ENCODE measurements at regions not wholly inside any gene's neighbourhood (a gene's known extent, or its start where the extent isn't known, plus 50 kb on each side); places are given as distances from the start of the nearest gene placed in this dataset.

GRCh38 chr4:164461901-164462300 is 292.0 kb upstream of the SMIM31 start:
- DNase-seq: no peak
- intact Hi-C loops (cut with DNase I): no loop called here
- no peak for ATAC-seq (ENCODE audit: poor library complexity)

DNA sequence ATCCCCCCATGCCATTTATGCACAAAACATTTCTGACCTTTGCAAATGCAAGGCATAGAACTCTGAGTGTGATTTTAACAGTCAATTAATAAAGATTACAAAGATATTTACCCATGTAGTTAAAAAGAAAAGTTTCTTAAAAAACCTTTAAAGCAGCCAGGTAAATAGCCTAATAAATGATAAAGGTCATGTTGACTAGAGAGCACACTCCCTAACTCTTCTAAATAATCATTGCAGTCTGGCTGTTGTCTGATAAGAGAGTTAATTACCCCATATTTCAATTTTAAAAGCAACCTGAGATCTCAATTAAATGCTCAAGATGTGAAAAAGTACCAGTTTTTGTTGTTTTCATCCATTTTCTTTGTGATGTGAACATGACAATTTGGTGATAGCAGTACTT is 291.5 kb upstream of the SMIM31 start:
- intact Hi-C loops (cut with DNase I): no loop called here
- no peak for DNase-seq
- ATAC-seq (ENCODE audit: poor library complexity): no peak

- no peak for DNase-seq
- no peak for ATAC-seq (ENCODE audit: poor library complexity)
- intact Hi-C loops (cut with DNase I): no loop called here
These were observed 289.6 kb upstream of the SMIM31 start for GRCh38 chr4:164464313-164464712.

- intact Hi-C loops (cut with DNase I): no loop called here
These were observed 286.4 kb upstream of the SMIM31 start for GRCh38 chr4:164467493-164467892.

GRCh38 chr4:164481306-164482091 is 272.4 kb upstream of the SMIM31 start:
- intact Hi-C loops (cut with DNase I): no loop called here

More at GRCh38 chr4:164467493-164467892, 286.4 kb upstream of the SMIM31 start:
- no peak for ATAC-seq (ENCODE audit: poor library complexity)
- no peak for DNase-seq

GRCh38 chr4:164482092-164482404 is 271.9 kb upstream of the SMIM31 start:
- DNase-seq (no peak), ATAC-seq (ENCODE audit: poor library complexity) (no peak)
- intact Hi-C loops (cut with DNase I): no loop called here

More at GRCh38 chr4:164481306-164482091, 272.4 kb upstream of the SMIM31 start:
- DNase-seq: no peak
- no peak for ATAC-seq (ENCODE audit: poor library complexity)

DNA sequence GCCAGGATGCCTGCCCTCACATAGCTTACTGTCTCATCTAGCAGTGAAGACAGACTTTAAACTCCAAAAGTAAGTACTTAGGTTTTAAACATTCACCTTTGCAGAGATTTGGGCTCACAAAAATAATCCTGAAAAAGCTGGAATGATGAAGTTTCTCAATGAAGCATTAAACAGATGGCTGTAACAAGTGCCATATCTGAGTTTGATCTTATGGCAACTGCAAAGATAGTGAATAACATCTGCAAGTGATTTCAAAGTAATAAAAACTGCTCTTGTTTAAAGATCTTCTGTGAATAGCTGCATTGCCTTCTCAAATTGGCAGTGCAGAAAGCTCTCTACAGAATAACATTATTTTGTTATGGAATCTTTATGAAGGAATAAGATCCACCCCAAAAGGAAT is 271.2 kb upstream of the SMIM31 start:
- no peak for ATAC-seq (ENCODE audit: poor library complexity)
- intact Hi-C loops (cut with DNase I): no loop called here
- DNase-seq: no peak

DNA sequence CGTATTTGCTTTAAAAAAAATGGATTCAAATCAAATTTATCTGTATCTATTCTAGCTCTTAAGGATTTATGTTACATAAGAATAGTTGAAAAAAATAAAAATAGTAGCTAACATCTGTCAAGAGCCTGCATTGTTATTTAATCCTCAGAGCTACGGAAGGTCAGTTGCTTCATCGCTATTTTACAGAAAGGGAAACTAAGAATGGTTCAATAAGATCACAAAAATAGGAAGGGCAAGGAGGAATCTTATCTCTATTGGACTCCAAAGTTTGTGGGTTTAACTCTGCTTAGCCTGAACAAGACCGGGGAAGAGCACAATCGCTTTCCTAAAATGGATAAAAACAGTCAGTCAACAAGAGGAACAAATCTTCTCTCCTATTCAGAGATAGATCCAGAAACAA is 270.2 kb upstream of the SMIM31 start:
- no peak for ATAC-seq (ENCODE audit: poor library complexity)
- intact Hi-C loops (cut with DNase I): no loop called here
- no peak for DNase-seq

DNA sequence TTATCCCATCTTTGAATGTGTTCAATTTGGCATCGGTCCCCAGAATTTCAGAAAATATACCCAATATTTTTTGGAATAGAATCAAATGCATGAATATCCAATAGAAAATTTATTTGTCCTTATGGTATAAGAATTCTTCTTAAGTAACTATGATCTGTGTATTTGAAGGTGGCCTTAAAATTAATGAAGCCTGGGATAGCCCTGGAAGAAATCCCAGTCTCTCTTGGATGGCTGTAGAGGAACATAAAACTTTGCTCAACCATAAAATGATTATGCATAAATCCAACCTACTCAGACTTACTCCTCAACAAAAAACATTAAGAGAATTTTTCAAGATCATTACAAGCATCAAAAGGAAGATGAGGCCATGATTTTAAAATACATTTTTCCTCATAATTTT is 269.4 kb upstream of the SMIM31 start:
- ATAC-seq (ENCODE audit: poor library complexity): no peak
- intact Hi-C loops (cut with DNase I): no loop called here
- DNase-seq: no peak

DNA sequence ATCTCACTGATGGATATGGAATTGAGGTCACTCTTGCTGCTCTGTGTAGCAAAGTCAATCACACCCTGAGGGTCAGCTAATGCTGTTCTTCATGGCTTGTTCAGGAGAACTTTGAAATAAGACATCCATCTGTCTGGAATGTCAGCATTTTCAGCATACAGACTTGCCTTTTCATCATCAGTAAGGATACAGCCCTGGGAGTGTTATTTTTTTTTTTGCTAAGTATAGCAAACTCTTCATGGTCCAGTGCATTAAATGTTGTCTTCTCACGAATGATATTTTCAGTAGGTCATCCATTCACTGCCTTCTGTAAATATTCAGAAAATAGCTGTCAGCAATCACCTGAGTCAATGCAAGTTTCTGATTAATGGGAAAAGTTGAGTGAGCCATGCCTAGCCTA is 268.8 kb upstream of the SMIM31 start:
- DNase-seq (no peak), ATAC-seq (ENCODE audit: poor library complexity) (no peak)
- intact Hi-C loops (cut with DNase I): no loop called here

DNA sequence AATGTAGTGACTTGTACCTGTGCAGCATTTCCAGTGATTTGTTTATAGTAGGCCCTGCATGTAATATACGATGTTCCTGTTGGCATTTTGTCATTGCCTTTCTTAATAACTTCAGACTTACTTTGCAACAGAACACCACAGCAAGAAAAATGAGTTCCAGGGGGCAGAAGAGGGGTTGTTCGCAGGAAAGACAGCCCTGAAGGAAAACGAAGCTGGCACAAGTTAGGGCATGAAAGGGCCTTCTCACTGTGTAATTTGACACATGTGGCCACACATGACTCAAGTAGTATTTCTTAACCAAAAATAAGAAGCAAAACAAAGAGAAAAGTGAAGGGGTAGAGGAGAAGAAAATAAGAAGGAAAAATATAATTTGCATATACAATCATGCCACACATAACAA is 265.8 kb upstream of the SMIM31 start:
- no peak for ATAC-seq (ENCODE audit: poor library complexity)
- no peak for DNase-seq
- intact Hi-C loops (cut with DNase I): no loop called here

GRCh38 chr4:164501074-164501473 is 252.9 kb upstream of the SMIM31 start:
- DNase-seq (no peak), ATAC-seq (ENCODE audit: poor library complexity) (no peak)
- intact Hi-C loops (cut with DNase I): no loop called here

- intact Hi-C loops (cut with DNase I): no loop called here
These were observed 250.1 kb upstream of the SMIM31 start for GRCh38 chr4:164503874-164504273.

DNA sequence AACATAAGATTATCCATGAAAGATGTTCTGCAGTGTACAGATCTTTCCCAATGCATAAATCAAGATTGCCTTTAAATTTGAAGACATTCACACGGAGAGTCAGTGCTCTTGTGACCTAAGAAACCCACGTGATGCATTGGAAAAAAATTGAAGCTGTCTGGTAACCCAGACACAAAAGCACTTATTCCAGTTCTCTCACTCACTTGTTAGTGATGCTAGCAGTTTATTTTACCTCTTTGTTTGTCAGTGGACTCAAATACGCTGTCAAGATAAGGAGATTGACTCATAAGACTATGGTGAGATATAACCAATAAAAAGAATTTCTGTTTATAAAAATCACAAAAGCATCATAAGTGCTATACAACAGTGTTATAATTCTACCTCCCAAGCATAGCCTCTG is 245.8 kb upstream of the SMIM31 start:
- DNase-seq (no peak), ATAC-seq (ENCODE audit: poor library complexity) (no peak)
- intact Hi-C loops (cut with DNase I): no loop called here

More at GRCh38 chr4:164503874-164504273, 250.1 kb upstream of the SMIM31 start:
- no peak for ATAC-seq (ENCODE audit: poor library complexity)
- DNase-seq: no peak

- no peak for DNase-seq
- intact Hi-C loops (cut with DNase I): no loop called here
- ATAC-seq (ENCODE audit: poor library complexity): no peak
These were observed 245.2 kb upstream of the SMIM31 start for GRCh38 chr4:164508771-164509170.

DNA sequence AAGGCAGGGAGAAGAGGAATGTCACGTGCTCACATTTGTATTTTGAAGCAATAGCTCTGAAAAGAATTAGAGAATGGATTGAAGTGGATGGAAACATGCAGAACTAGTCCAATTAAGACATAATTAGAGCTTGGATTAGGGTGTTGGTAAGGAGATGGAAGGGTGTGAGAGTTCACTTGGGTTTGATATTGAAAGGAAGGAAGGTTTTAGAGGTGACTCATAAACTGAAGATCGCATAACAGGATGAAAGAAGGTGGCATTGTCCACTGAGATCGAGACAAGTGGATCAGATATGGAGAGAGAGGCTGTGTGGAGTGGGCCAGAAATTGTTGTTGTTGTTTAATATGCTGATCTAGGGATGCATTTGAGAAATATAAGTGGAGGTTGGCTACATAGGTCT is 244.0 kb upstream of the SMIM31 start:
- DNase-seq (no peak), ATAC-seq (ENCODE audit: poor library complexity) (no peak)
- intact Hi-C loops (cut with DNase I): no loop called here

GRCh38 chr4:164512124-164512523 is 241.8 kb upstream of the SMIM31 start:
- no peak for DNase-seq

GRCh38 chr4:164514765-164515164 is 239.2 kb upstream of the SMIM31 start:
- no peak for ATAC-seq (ENCODE audit: poor library complexity)
- intact Hi-C loops (cut with DNase I): no loop called here
- no peak for DNase-seq

More at GRCh38 chr4:164512124-164512523, 241.8 kb upstream of the SMIM31 start:
- intact Hi-C loops (cut with DNase I): no loop called here
- ATAC-seq (ENCODE audit: poor library complexity): no peak

GRCh38 chr4:164524789-164525188 is 229.1 kb upstream of the SMIM31 start:
- ATAC-seq (ENCODE audit: poor library complexity) (no peak), DNase-seq (no peak)
- intact Hi-C loops (cut with DNase I): no loop called here

- intact Hi-C loops (cut with DNase I): no loop called here
- no peak for ATAC-seq (ENCODE audit: poor library complexity)
- DNase-seq: no peak
These were observed 226.9 kb upstream of the SMIM31 start for GRCh38 chr4:164526933-164527583.

DNA sequence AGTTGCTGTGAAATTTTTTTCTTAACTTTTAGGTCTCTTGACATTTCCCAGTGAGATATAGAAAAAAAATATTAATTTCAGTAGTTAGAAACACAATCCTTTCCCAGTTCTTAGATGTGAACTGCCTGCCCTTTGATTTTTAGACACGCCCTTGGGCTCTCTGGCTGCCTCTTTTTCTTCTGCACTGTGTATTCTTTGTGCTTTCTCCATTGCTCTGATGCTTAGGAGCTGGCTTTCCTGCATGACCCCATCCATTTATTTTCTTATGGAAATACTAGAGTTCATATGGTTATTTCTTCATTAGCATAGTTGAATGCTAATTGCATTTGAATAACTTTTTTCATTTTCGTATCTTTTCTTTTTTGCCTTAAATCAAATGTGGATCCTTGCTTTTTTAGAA is 224.9 kb upstream of the SMIM31 start:
- ATAC-seq (ENCODE audit: poor library complexity): no peak
- DNase-seq: no peak
- intact Hi-C loops (cut with DNase I): no loop called here
